Endothelial cell of umbilical vein (primary cell): ENCODE measurements at regions not wholly inside any gene's neighbourhood (a gene's known extent, or its start where the extent isn't known, plus 50 kb on each side); places are given as distances from the start of the nearest gene placed in this dataset.
A peak's percentile ranks its signal among the peaks of the same experiment; 100 is the strongest.

ENCODE experiments used
- POLR2A ChIP-seq: IDR thresholded peaks from 2 replicates; pipeline ENCODE4 v1.6.1; 2012; ENCODE audit warnings: low read depth, mild to moderate bottlenecking, control low read depth, low read length
- POLR2AphosphoS5 ChIP-seq: IDR thresholded peaks from 2 replicates; pipeline ENCODE4 v1.6.1; 2012; ENCODE audit warnings: low read depth, mild to moderate bottlenecking, control low read depth, low read length, moderate library complexity; ENCODE audit not compliant: insufficient read depth
- TF ChIP-seq, protein P1 (sequence below), 2 donors: IDR thresholded peaks; 1 replicate in 1 of 2; 2 replicates in 1 of 2; pipeline ENCODE4 v1.5.1; 2011; ENCODE audit warnings: low read length in 2 of 2, mild to moderate bottlenecking in 2 of 2, moderate library complexity in 2 of 2, control low read depth in 1 of 2, inconsistent platforms in 1 of 2, low read depth in 1 of 2; ENCODE audit not compliant: insufficient read depth in 1 of 2; ENCODE audit errors: extremely low read depth in 1 of 2
- TF ChIP-seq, protein P2 (sequence below): IDR thresholded peaks from 2 replicates; pipeline ENCODE4 v1.6.1; 2011; ENCODE audit not compliant: insufficient read depth, insufficient read length

DNA sequence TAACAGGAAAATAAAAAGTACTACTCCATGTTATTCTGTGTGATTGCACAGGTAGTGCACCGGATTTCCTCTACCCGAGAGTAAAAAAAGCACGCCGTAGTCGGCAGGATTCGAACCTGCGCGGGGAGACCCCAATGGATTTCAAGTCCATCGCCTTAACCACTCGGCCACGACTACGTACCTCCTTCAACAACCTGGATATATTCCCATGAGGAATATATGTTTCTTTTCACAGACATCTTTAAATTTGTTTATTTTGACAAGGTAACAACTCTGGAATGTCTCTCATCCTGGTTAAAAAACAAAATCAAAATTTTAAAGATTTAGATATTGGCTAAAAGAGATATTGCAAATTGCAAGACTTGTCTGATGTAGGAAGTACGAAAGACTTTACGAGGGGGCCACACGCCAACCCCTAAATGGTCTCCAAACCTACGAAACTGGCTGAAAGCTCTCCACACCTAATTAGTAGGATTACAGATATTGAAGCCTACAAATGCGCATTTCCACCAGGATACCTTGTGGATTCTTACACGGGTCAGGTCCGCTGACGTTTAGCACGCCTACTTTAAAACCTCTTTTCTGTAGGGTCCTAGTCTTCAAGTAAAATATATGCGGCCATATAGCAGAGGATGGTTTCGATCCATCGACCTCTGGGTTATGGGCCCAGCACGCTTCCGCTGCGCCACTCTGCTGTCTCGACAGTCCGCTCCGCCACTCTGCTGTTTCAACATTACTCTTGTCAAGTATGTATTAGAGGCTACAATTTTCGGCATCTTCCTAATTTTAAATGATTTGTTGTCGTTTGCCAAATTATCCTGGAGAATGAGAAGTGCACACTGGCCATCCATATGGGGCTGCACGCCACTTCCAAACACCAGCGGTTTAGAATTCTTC, 52.2 kb upstream of the BTN3A2 start:
- TF ChIP-seq POLR2AphosphoS5 (peak; percentile 28), POLR2A (no peak)
- TF ChIP-seq, protein P1, sequence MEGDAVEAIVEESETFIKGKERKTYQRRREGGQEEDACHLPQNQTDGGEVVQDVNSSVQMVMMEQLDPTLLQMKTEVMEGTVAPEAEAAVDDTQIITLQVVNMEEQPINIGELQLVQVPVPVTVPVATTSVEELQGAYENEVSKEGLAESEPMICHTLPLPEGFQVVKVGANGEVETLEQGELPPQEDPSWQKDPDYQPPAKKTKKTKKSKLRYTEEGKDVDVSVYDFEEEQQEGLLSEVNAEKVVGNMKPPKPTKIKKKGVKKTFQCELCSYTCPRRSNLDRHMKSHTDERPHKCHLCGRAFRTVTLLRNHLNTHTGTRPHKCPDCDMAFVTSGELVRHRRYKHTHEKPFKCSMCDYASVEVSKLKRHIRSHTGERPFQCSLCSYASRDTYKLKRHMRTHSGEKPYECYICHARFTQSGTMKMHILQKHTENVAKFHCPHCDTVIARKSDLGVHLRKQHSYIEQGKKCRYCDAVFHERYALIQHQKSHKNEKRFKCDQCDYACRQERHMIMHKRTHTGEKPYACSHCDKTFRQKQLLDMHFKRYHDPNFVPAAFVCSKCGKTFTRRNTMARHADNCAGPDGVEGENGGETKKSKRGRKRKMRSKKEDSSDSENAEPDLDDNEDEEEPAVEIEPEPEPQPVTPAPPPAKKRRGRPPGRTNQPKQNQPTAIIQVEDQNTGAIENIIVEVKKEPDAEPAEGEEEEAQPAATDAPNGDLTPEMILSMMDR (IDR thresholded peaks at IDR 0.05; ENCODE audit: extremely low read depth in 1 of 2, insufficient read depth in 1 of 2, low read depth in 1 of 2, low read length in 2 of 2), result no peak
- TF ChIP-seq, protein P2, sequence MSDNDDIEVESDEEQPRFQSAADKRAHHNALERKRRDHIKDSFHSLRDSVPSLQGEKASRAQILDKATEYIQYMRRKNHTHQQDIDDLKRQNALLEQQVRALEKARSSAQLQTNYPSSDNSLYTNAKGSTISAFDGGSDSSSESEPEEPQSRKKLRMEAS, result no peak
